Calu3 (cell line): ENCODE measurements at regions not wholly inside any gene's neighbourhood (a gene's known extent, or its start where the extent isn't known, plus 50 kb on each side); places are given as distances from the start of the nearest gene placed in this dataset.

Experiments
- BruUV-seq: library from RNA; stranded (reverse); fragments of 400-500 nt; replicated peaks from 2 replicates; lab custom pipeline; 2021; lab: Mats Ljungman, UMichigan
- CTCF ChIA-PET: fragments of 300-600 bp; sonication (Branson Sonifier 250); formaldehyde crosslinking; loops from one replicate; lab custom pipeline; 2022; ENCODE audit warnings: antibody characterized with exemption; lab: Charles Lee
- DNase-seq: peaks from one replicate; pipeline ENCODE4 v3.0.0; 2022
- H3K27ac Mint-ChIP-seq: one replicate; pipeline ENCODE4 v1.8.0; 2022; ENCODE audit warnings: mixed read lengths; ENCODE audit not compliant: unreplicated experiment
- H3K27me3 Mint-ChIP-seq: one replicate; pipeline ENCODE4 v1.8.0; 2022; ENCODE audit warnings: mixed read lengths; ENCODE audit not compliant: unreplicated experiment
- H3K36me3 Mint-ChIP-seq: one replicate; pipeline ENCODE4 v1.8.0; 2022; ENCODE audit warnings: mild to moderate bottlenecking, moderate library complexity, mixed read lengths; ENCODE audit not compliant: insufficient read depth, unreplicated experiment
- H3K4me1 Mint-ChIP-seq: one replicate; pipeline ENCODE4 v1.8.0; 2022; ENCODE audit warnings: mild to moderate bottlenecking, low read depth, mixed read lengths; ENCODE audit not compliant: unreplicated experiment
- H3K4me3 Mint-ChIP-seq: one replicate; pipeline ENCODE4 v1.8.0; 2022; ENCODE audit warnings: mild to moderate bottlenecking, low read depth, moderate library complexity, mixed read lengths; ENCODE audit not compliant: unreplicated experiment
- H3K9me3 Mint-ChIP-seq: one replicate; pipeline ENCODE4 v1.8.0; 2022; ENCODE audit warnings: low read depth, mixed read lengths; ENCODE audit not compliant: unreplicated experiment
- CTCF ChIP-seq: fragments of 200-600 bp; IDR thresholded peaks from one replicate; pipeline ENCODE4 v1.8.0; 2022; ENCODE audit warnings: antibody characterized with exemption; ENCODE audit not compliant: unreplicated experiment
- intact Hi-C: fragments of 100-400 bp; cut with micrococcal nuclease; formaldehyde crosslinking; loops from one replicate; pipeline ENCODE4 v1.10.0; 2022; ENCODE audit not compliant: unreplicated experiment

DNA sequence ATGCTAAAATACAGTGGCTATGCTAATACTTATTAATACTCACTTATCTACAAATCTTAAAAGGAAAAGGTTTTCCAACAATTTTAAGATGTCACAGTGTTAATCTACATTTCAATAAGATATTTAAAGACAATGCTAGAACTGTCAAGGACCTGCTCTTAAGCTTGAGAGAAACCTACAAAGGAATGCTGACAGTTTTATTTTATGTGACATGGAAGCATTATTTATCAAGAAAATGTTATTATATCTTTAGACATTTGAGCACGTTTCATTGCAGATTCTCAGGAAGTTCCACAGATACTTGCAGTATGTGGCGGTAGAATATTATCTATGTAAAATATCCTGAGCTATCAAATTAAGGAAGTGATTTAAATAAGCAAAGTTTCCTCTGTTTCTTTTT, 1255.7 kb upstream of the ZEB2 start:
- Mint-ChIP-seq H3K4me3 (no peak overlapping the region), H3K27ac (no peak overlapping the region), H3K9me3 (no peaks in the 10 kb centered on the region), H3K27me3 (no peaks in the 10 kb centered on the region), H3K4me1 (peaks cover 25% of the 10 kb centered on the region), H3K36me3 (no peaks in the 10 kb centered on the region)
- intact Hi-C loops = no loop called here
- no TSS peak for BruUV-seq
- CTCF ChIA-PET = no interaction called here
- DNase-seq = no peak
- TF ChIP-seq CTCF = no peak

DNA sequence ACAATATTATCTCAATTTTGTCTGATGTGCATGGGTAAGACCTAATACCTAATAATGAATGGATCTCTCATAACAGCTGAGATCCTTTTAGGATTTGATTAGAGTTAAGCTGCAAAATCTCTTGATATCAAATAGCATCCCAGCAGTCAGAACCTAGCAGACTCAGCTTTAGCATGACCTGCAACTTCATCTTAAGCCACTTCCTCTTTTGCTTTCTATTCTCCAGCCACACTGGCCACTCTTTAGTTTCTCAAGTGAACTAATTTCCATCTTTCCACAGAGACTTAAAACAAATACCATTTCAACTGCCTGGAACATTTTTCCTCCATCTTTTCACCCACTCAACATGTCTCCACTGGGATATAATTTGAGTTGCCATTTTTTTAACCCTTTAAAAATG, 1251.6 kb upstream of the ZEB2 start:
- intact Hi-C loops = no loop called here
- H3K9me3 Mint-ChIP-seq = no peaks in the 10 kb centered on the region
- H3K27me3 Mint-ChIP-seq = no peaks in the 10 kb centered on the region
- H3K27ac Mint-ChIP-seq = no peak overlapping the region
- CTCF ChIA-PET = no interaction called here
- no TSS peak for BruUV-seq
- H3K4me1 Mint-ChIP-seq = peaks cover 8% of the 10 kb centered on the region
- no peak overlapping the region for H3K4me3 Mint-ChIP-seq
- no peak for DNase-seq
- no peaks in the 10 kb centered on the region for H3K36me3 Mint-ChIP-seq
- TF ChIP-seq CTCF = no peak

DNA sequence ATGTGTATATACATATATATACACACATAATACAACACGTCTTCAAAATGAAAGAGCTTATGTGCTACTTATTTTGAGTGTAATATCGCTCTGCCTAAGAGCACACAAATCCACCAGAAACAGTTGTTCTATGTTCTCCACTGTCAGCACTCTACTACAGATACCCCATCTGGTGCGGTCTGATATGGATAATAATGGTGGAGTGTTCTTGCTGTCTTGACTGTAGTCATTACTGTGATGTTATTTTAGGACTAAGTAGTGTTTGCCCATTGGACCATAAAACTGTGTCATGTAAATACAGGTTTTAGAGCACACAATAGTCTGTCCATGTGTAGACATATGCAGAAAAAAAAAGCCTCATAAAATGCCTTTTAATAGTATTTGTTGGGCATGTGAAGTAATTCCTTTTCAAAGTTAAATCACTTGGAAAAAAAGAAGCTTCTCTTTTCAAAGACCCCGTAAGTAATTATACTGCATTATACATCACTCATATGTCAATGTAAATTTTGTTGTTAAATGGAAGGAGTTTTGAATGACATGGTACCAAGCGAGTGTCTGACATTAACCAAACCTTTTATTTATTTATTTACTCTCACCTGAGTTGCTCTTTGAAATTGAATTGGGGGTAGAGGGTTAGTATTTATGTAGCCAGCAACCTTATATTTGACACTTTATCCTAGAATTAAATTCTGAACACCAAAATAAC, 1249.2 kb upstream of the ZEB2 start:
- Mint-ChIP-seq H3K9me3 (no peaks in the 10 kb centered on the region), H3K27ac (no peak overlapping the region), H3K27me3 (no peaks in the 10 kb centered on the region), H3K36me3 (no peaks in the 10 kb centered on the region), H3K4me3 (no peak overlapping the region), H3K4me1 (peaks cover 4% of the 10 kb centered on the region)
- BruUV-seq = no TSS peak
- DNase-seq = no peak
- no peak for TF ChIP-seq CTCF
- CTCF ChIA-PET = no interaction called here
- intact Hi-C loops = no loop called here

DNA sequence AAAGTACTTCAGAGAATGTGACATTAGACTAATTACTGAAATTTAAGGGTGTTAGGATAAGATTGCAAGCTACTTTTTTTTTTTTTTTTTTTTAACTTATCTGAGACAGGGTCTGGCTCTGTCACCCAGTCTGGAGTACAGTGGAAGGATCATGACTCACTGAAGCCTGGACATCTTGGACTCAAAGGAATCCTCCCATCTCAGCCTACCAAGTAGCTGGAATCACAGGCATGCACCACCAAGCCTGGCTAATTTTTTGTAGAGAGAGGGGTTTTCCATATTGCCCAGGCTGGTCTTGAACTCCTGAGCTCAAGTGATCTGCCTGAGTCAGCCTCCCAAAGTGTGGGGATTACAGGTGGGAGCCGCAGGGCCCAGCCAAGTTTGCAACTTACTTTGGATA, 1246.0 kb upstream of the ZEB2 start:
- TF ChIP-seq CTCF = no peak
- no peak overlapping the region for H3K4me3 Mint-ChIP-seq
- H3K9me3 Mint-ChIP-seq = no peaks in the 10 kb centered on the region
- no peaks in the 10 kb centered on the region for H3K4me1 Mint-ChIP-seq
- H3K27me3 Mint-ChIP-seq = no peaks in the 10 kb centered on the region
- BruUV-seq = no TSS peak
- H3K36me3 Mint-ChIP-seq = no peaks in the 10 kb centered on the region
- DNase-seq = no peak
- CTCF ChIA-PET = no interaction called here
- H3K27ac Mint-ChIP-seq = no peak overlapping the region
- intact Hi-C loops = no loop called here
